ENCODE measurements at regions not wholly inside any gene's neighbourhood (a gene's known extent, or its start where the extent isn't known, plus 50 kb on each side); places are given as distances from the start of the nearest gene placed in this dataset.

GRCh38 chr4:29423836-29424721 lies 1296.1 kb upstream of the PCDH7 start:
- DNase-seq, result no peak

GRCh38 chr4:29453303-29453820 lies 1266.8 kb upstream of the PCDH7 start:
- DNase-seq, result no peak

DNA sequence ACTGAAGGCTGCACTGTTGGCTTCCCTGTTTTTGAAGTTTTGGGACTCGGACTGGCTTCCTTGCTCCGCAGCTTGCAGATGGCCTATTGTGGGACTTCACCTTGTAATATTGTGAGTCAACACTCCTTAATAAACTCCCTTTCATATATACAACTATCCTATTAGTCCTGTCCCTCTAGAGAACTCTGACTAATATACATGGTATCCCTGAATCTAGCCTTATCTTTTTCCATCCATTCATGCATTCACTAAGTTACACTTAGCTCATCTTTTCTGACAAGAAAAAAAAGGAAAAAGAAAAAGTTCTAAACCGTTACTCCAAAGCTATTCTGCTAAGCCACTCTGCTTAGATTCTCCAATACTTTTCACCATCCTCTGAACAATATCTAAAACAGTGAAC lies 1260.2 kb upstream of the PCDH7 start:
- no peak for DNase-seq

- no peak for DNase-seq
These were observed 1253.0 kb upstream of the PCDH7 start for GRCh38 chr4:29467044-29467717.
